ENCODE measurements at regions not wholly inside any gene's neighbourhood (a gene's known extent, or its start where the extent isn't known, plus 50 kb on each side); places are given as distances from the start of the nearest gene placed in this dataset.

- Histone ChIP-seq H3K36me3 (ENCODE audit: control insufficient read depth, insufficient read depth, low read length) (no peaks in the 10 kb centered on the region), H3K27ac (ENCODE audit: low read length) (no peak overlapping the region), H3K4me1 (ENCODE audit: control insufficient read depth, insufficient read depth, low read length) (no peaks in the 10 kb centered on the region; the same call in 1 of the 2 replicates), H3K4me3 (ENCODE audit: low read length) (no peak overlapping the region), H3K27me3 (ENCODE audit: control insufficient read depth, insufficient read depth, low read length) (no peaks in the 10 kb centered on the region), H3K9me3 (ENCODE audit: control insufficient read depth, insufficient read depth, low read length) (no peaks in the 10 kb centered on the region)
- WGBS (ENCODE audit: insufficient coverage, insufficient read length): no CpG with 5 or more reads among the region's 8 CpGs
- DNase-seq (ENCODE audit: low read depth, low spot score): no peak
These were observed 152.6 kb upstream of the PELI1 start for GRCh38 chr2:64296695-64297346.

- no peaks in the 10 kb centered on the region for H3K36me3 ChIP-seq (ENCODE audit: control insufficient read depth, insufficient read depth, low read length)
- no peak for DNase-seq (ENCODE audit: low read depth, low spot score)
- no peak overlapping the region for H3K27ac ChIP-seq (ENCODE audit: low read length)
- WGBS (ENCODE audit: insufficient coverage, insufficient read length): no CpG with 5 or more reads among the region's 2 CpGs
- H3K9me3 ChIP-seq (ENCODE audit: control insufficient read depth, insufficient read depth, low read length): no peaks in the 10 kb centered on the region
- H3K27me3 ChIP-seq (ENCODE audit: control insufficient read depth, insufficient read depth, low read length): no peaks in the 10 kb centered on the region
- no peak overlapping the region for H3K4me3 ChIP-seq (ENCODE audit: low read length)
- H3K4me1 ChIP-seq (ENCODE audit: control insufficient read depth, insufficient read depth, low read length): no peaks in the 10 kb centered on the region; the same call in 1 of the 2 replicates
These were observed 153.9 kb upstream of the PELI1 start for GRCh38 chr2:64298161-64298560.

GRCh38 chr2:64300066-64300465 lies 153.9 kb upstream of the LGALSL start:
- no peaks in the 10 kb centered on the region for H3K9me3 ChIP-seq (ENCODE audit: control insufficient read depth, insufficient read depth, low read length)
- H3K36me3 ChIP-seq (ENCODE audit: control insufficient read depth, insufficient read depth, low read length): no peaks in the 10 kb centered on the region
- no CpG with 5 or more reads among the region's 3 CpGs for WGBS (ENCODE audit: insufficient coverage, insufficient read length)
- no peak overlapping the region for H3K27ac ChIP-seq (ENCODE audit: low read length)
- H3K27me3 ChIP-seq (ENCODE audit: control insufficient read depth, insufficient read depth, low read length): no peaks in the 10 kb centered on the region
- DNase-seq (ENCODE audit: low read depth, low spot score): no peak
- H3K4me3 ChIP-seq (ENCODE audit: low read length): no peak overlapping the region
- no peaks in the 10 kb centered on the region; the same call in 1 of the 2 replicates for H3K4me1 ChIP-seq (ENCODE audit: control insufficient read depth, insufficient read depth, low read length)

- no peaks in the 10 kb centered on the region for H3K4me1 ChIP-seq (ENCODE audit: control insufficient read depth, insufficient read depth, low read length)
- WGBS (ENCODE audit: insufficient coverage, insufficient read length): no CpG with 5 or more reads among the region's 5 CpGs
These were observed 150.7 kb upstream of the LGALSL start for GRCh38 chr2:64303250-64303649.

GRCh38 chr2:64307421-64307820 lies 146.5 kb upstream of the LGALSL start:
- Histone ChIP-seq H3K4me3 (ENCODE audit: low read length) (no peak overlapping the region), H3K36me3 (ENCODE audit: control insufficient read depth, insufficient read depth, low read length) (no peaks in the 10 kb centered on the region), H3K27me3 (ENCODE audit: control insufficient read depth, insufficient read depth, low read length) (no peaks in the 10 kb centered on the region), H3K4me1 (ENCODE audit: control insufficient read depth, insufficient read depth, low read length) (peaks cover 2% of the 10 kb centered on the region; the same call in 1 of the 2 replicates), H3K27ac (ENCODE audit: low read length) (no peak overlapping the region), H3K9me3 (ENCODE audit: control insufficient read depth, insufficient read depth, low read length) (no peaks in the 10 kb centered on the region)
- no CpG with 5 or more reads among the region's 5 CpGs for whole genome bisulfite sequencing (ENCODE audit: insufficient coverage, insufficient read length)
- no peak for DNase-seq (ENCODE audit: low read depth, low spot score)

More at GRCh38 chr2:64303250-64303649, 150.7 kb upstream of the LGALSL start:
- no peak overlapping the region for H3K27ac ChIP-seq (ENCODE audit: low read length)
- H3K4me3 ChIP-seq (ENCODE audit: low read length): no peak overlapping the region
- no peaks in the 10 kb centered on the region for H3K36me3 ChIP-seq (ENCODE audit: control insufficient read depth, insufficient read depth, low read length)
- no peak for DNase-seq (ENCODE audit: low read depth, low spot score)
- H3K9me3 ChIP-seq (ENCODE audit: control insufficient read depth, insufficient read depth, low read length): no peaks in the 10 kb centered on the region
- H3K27me3 ChIP-seq (ENCODE audit: control insufficient read depth, insufficient read depth, low read length): no peaks in the 10 kb centered on the region

GRCh38 chr2:64311191-64311910 lies 142.6 kb upstream of the LGALSL start:
- Histone ChIP-seq H3K36me3 (ENCODE audit: control insufficient read depth, insufficient read depth, low read length) (no peaks in the 10 kb centered on the region), H3K27me3 (ENCODE audit: control insufficient read depth, insufficient read depth, low read length) (no peaks in the 10 kb centered on the region), H3K4me3 (ENCODE audit: low read length) (no peak overlapping the region), H3K9me3 (ENCODE audit: control insufficient read depth, insufficient read depth, low read length) (no peaks in the 10 kb centered on the region), H3K4me1 (ENCODE audit: control insufficient read depth, insufficient read depth, low read length) (peaks cover 2% of the 10 kb centered on the region; the same call in 1 of the 2 replicates), H3K27ac (ENCODE audit: low read length) (no peak overlapping the region)
- WGBS (ENCODE audit: insufficient coverage, insufficient read length): no CpG with 5 or more reads among the region's 17 CpGs
- no peak for DNase-seq (ENCODE audit: low read depth, low spot score)

GRCh38 chr2:64311948-64312621 lies 141.9 kb upstream of the LGALSL start:
- H3K4me3 ChIP-seq (ENCODE audit: low read length): no peak overlapping the region
- no peak overlapping the region for H3K27ac ChIP-seq (ENCODE audit: low read length)
- no peaks in the 10 kb centered on the region for H3K9me3 ChIP-seq (ENCODE audit: control insufficient read depth, insufficient read depth, low read length)
- H3K4me1 ChIP-seq (ENCODE audit: control insufficient read depth, insufficient read depth, low read length): peaks cover 2% of the 10 kb centered on the region; the same call in 1 of the 2 replicates
- DNase-seq (ENCODE audit: low read depth, low spot score): no peak
- WGBS (ENCODE audit: insufficient coverage, insufficient read length): no CpG with 5 or more reads among the region's 13 CpGs
- no peaks in the 10 kb centered on the region for H3K36me3 ChIP-seq (ENCODE audit: control insufficient read depth, insufficient read depth, low read length)
- no peaks in the 10 kb centered on the region for H3K27me3 ChIP-seq (ENCODE audit: control insufficient read depth, insufficient read depth, low read length)

- Histone ChIP-seq H3K27me3 (ENCODE audit: control insufficient read depth, insufficient read depth, low read length) (no peaks in the 10 kb centered on the region), H3K27ac (ENCODE audit: low read length) (no peak overlapping the region), H3K4me3 (ENCODE audit: low read length) (no peak overlapping the region), H3K9me3 (ENCODE audit: control insufficient read depth, insufficient read depth, low read length) (no peaks in the 10 kb centered on the region), H3K4me1 (ENCODE audit: control insufficient read depth, insufficient read depth, low read length) (peaks cover 2% of the 10 kb centered on the region; the same call in 1 of the 2 replicates), H3K36me3 (ENCODE audit: control insufficient read depth, insufficient read depth, low read length) (no peaks in the 10 kb centered on the region)
- no peak for DNase-seq (ENCODE audit: low read depth, low spot score)
- WGBS (ENCODE audit: insufficient coverage, insufficient read length): no CpG with 5 or more reads among the region's 13 CpGs
These were observed 141.2 kb upstream of the LGALSL start for GRCh38 chr2:64312622-64313397.

GRCh38 chr2:64313398-64313723 lies 140.6 kb upstream of the LGALSL start:
- DNase-seq (ENCODE audit: low read depth, low spot score): no peak
- no peaks in the 10 kb centered on the region for H3K27me3 ChIP-seq (ENCODE audit: control insufficient read depth, insufficient read depth, low read length)
- peaks cover 2% of the 10 kb centered on the region; the same call in 1 of the 2 replicates for H3K4me1 ChIP-seq (ENCODE audit: control insufficient read depth, insufficient read depth, low read length)
- no CpG with 5 or more reads among the region's 3 CpGs for WGBS (ENCODE audit: insufficient coverage, insufficient read length)
- H3K4me3 ChIP-seq (ENCODE audit: low read length): no peak overlapping the region
- H3K36me3 ChIP-seq (ENCODE audit: control insufficient read depth, insufficient read depth, low read length): no peaks in the 10 kb centered on the region
- no peak overlapping the region for H3K27ac ChIP-seq (ENCODE audit: low read length)
- no peaks in the 10 kb centered on the region for H3K9me3 ChIP-seq (ENCODE audit: control insufficient read depth, insufficient read depth, low read length)

Measured in iPS DF 6.9 (cell line).